Neural progenitor cell (in vitro differentiated cells): ENCODE measurements at regions not wholly inside any gene's neighbourhood (a gene's known extent, or its start where the extent isn't known, plus 50 kb on each side); places are given as distances from the start of the nearest gene placed in this dataset.
"Not testable (repeated sequence)": the region's sequence is repeated elsewhere in the genome, so short reads cannot be mapped to it uniquely, and the experiment has no call there.

Experiments used
- DNase-seq: peaks from one replicate; pipeline ENCODE4 v3.0.0-alpha.2; 2016; ENCODE audit warnings: low spot score
- H2AFZ ChIP-seq: fragments of 200-600 bp; sonication (generic); replicated peaks from 2 replicates; pipeline ENCODE4 v1.6.1; 2016; ENCODE audit warnings: antibody characterized with exemption
- H3F3A ChIP-seq: fragments of 200-600 bp; sonication (generic); 2 replicates; pipeline ENCODE4 v1.6.1; 2016; ENCODE audit warnings: antibody characterized with exemption, low read depth
- H3K27ac ChIP-seq: fragments of 200-600 bp; sonication (generic); 2 replicates; pipeline ENCODE4 v1.5.1; 2016; ENCODE audit warnings: mild to moderate bottlenecking
- H3K27me3 ChIP-seq: fragments of 200-600 bp; sonication (generic); 2 replicates; pipeline ENCODE4 v1.6.1; 2016; ENCODE audit warnings: mild to moderate bottlenecking, moderate library complexity
- H3K36me3 ChIP-seq: fragments of 200-600 bp; sonication (generic); 2 replicates; pipeline ENCODE4 v1.5.1; 2016
- H3K4me1 ChIP-seq: fragments of 200-600 bp; sonication (generic); 2 replicates; pipeline ENCODE4 v1.6.1; 2016; ENCODE audit warnings: mixed run types
- H3K4me2 ChIP-seq: fragments of 200-600 bp; sonication (generic); 2 replicates; pipeline ENCODE4 v1.6.1; 2016
- H3K4me3 ChIP-seq: fragments of 200-600 bp; sonication (generic); 2 replicates; pipeline ENCODE4 v1.5.1; 2016
- H3K79me2 ChIP-seq: fragments of 200-600 bp; sonication (generic); 2 replicates; pipeline ENCODE4 v1.6.1; 2016; ENCODE audit warnings: low read depth
- H3K9ac ChIP-seq: fragments of 200-600 bp; sonication (generic); 2 replicates; pipeline ENCODE4 v1.6.1; 2016
- H3K9me3 ChIP-seq: fragments of 200-600 bp; sonication (generic); 2 replicates; pipeline ENCODE4 v1.5.1; 2016; ENCODE audit warnings: low read depth
- H4K20me1 ChIP-seq: fragments of 200-600 bp; sonication (generic); 2 replicates; pipeline ENCODE4 v1.6.1; 2016; ENCODE audit warnings: low read depth
- H3K27ac Mint-ChIP-seq: 3 replicates; pipeline ENCODE4 v1.8.0; 2021; ENCODE audit warnings: mixed read lengths
- H3K27me3 Mint-ChIP-seq: 2 replicates; pipeline ENCODE4 v1.8.0; 2022; ENCODE audit warnings: low read depth, mild to moderate bottlenecking, inconsistent platforms, moderate library complexity, mixed read lengths; ENCODE audit not compliant: insufficient read depth
- H3K36me3 Mint-ChIP-seq: 3 replicates; pipeline ENCODE4 v1.8.0; 2021; ENCODE audit warnings: mixed read lengths
- H3K4me1 Mint-ChIP-seq: 3 replicates; pipeline ENCODE4 v1.8.0; 2021; ENCODE audit warnings: mixed read lengths
- H3K4me3 Mint-ChIP-seq: 3 replicates; pipeline ENCODE4 v1.8.0; 2021; ENCODE audit warnings: mild to moderate bottlenecking, moderate library complexity, mixed read lengths
- H3K9me3 Mint-ChIP-seq: 3 replicates; pipeline ENCODE4 v1.8.0; 2020; ENCODE audit warnings: mixed read lengths
- EZH2 ChIP-seq: fragments of 200-600 bp; sonication (generic); IDR thresholded peaks from 2 replicates; pipeline ENCODE4 v1.6.1; 2017; ENCODE audit warnings: antibody characterized with exemption, mild to moderate bottlenecking, moderate library complexity
- EZH2phosphoT487 ChIP-seq: fragments of 200-600 bp; sonication (generic); IDR thresholded peaks from 2 replicates; pipeline ENCODE4 v1.6.1; 2017; ENCODE audit warnings: antibody characterized with exemption
- TF ChIP-seq, protein P1 (sequence below): fragments of 200-600 bp; sonication (generic); IDR thresholded peaks from 2 replicates; pipeline ENCODE4 v1.5.1; 2017; ENCODE audit warnings: antibody characterized with exemption, mild to moderate bottlenecking

DNA sequence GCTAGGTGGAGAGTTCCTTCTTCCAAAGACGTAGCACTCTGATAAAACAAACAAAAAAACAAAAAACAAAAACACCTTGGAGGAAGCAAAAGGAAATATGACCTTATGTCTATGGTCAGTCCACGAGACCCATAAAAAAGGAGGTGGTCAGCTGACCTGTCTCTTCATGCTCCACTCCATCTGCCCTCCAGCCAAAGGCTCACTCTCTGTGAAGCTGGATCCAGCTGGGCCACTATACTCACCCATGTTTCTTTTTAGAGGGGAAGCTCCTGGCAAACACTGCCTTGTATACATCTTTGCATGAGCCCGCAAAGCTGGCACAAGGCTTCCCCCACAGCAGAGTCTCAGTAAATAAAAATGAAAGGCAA, 126.1 kb upstream of the CACHD1 start:
- Mint-ChIP-seq H3K4me1 (peaks cover 14% of the 10 kb centered on the region), H3K36me3 (no peaks in the 10 kb centered on the region), H3K4me3 (no peak overlapping the region), H3K27ac (no peak overlapping the region), H3K9me3 (no peaks in the 10 kb centered on the region), H3K27me3 (peaks cover 4% of the 10 kb centered on the region)
- no peak overlapping the region for H3K4me3 ChIP-seq
- no peaks in the 10 kb centered on the region for H3K79me2 ChIP-seq
- no peak overlapping the region for H3K4me2 ChIP-seq
- H3K36me3 ChIP-seq, result no peaks in the 10 kb centered on the region
- no peaks in the 10 kb centered on the region for H3K27me3 ChIP-seq
- no peak overlapping the region for H3K9ac ChIP-seq
- H3K27ac ChIP-seq, result no peak overlapping the region
- no peak overlapping the region for H2AFZ ChIP-seq
- no peaks in the 10 kb centered on the region for H3K9me3 ChIP-seq
- H3K4me1 ChIP-seq, result no peaks in the 10 kb centered on the region
- TF ChIP-seq EZH2phosphoT487 (no peak), EZH2 (no peak)
- TF ChIP-seq, protein P1, sequence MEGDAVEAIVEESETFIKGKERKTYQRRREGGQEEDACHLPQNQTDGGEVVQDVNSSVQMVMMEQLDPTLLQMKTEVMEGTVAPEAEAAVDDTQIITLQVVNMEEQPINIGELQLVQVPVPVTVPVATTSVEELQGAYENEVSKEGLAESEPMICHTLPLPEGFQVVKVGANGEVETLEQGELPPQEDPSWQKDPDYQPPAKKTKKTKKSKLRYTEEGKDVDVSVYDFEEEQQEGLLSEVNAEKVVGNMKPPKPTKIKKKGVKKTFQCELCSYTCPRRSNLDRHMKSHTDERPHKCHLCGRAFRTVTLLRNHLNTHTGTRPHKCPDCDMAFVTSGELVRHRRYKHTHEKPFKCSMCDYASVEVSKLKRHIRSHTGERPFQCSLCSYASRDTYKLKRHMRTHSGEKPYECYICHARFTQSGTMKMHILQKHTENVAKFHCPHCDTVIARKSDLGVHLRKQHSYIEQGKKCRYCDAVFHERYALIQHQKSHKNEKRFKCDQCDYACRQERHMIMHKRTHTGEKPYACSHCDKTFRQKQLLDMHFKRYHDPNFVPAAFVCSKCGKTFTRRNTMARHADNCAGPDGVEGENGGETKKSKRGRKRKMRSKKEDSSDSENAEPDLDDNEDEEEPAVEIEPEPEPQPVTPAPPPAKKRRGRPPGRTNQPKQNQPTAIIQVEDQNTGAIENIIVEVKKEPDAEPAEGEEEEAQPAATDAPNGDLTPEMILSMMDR, result no peak
- H4K20me1 ChIP-seq, result no peaks in the 10 kb centered on the region
- DNase-seq, result no peak
- no peaks in the 10 kb centered on the region for H3F3A ChIP-seq

DNA sequence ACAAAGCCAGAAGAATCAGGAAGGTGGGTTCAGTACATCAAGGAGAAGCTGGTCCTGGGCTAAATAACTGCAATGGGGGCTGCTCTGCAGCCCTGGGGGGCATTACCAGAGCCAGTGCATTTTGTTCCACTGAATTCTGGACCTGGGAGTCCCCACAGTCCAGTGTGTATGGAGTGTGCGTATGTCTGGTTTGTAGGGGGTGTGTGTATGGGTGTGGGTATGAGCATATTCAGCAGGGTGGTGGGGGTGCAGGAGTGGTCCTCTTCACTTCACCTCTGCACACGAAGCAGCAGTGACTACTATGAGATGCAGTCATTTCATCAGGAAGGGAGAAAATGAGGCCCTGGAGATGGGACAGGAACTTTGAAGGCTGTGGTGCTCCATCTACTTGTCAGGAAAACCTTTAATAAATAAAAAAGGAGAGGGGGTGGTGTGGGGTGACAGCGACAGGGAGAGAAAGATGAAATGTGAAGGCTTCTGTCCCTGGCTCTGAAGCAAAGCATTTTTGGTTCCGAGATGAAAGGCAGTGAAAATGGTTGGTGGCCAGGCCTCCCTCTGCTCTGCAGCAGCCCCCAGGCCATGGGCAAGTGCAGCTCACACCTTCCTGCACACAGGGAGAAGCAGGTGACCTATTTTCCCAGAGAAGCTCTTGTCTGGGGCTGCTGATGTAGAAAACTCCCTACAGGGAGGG, 121.5 kb upstream of the CACHD1 start:
- Histone ChIP-seq H3K9me3 (no peaks in the 10 kb centered on the region), H2AFZ (no peak overlapping the region), H3K4me3 (no peak overlapping the region), H3F3A (no peaks in the 10 kb centered on the region), H3K79me2 (no peaks in the 10 kb centered on the region), H4K20me1 (no peaks in the 10 kb centered on the region), H3K27ac (no peak overlapping the region), H3K9ac (no peak overlapping the region), H3K36me3 (no peaks in the 10 kb centered on the region), H3K4me2 (no peak overlapping the region), H3K27me3 (no peaks in the 10 kb centered on the region), H3K4me1 (no peaks in the 10 kb centered on the region)
- H3K4me1 Mint-ChIP-seq, result peaks cover 14% of the 10 kb centered on the region
- no peaks in the 10 kb centered on the region for H3K36me3 Mint-ChIP-seq
- no peaks in the 10 kb centered on the region for H3K27me3 Mint-ChIP-seq
- no peak overlapping the region for H3K27ac Mint-ChIP-seq
- DNase-seq, result no peak
- H3K4me3 Mint-ChIP-seq, result no peak overlapping the region
- H3K9me3 Mint-ChIP-seq, result no peaks in the 10 kb centered on the region
- TF ChIP-seq, protein P1, result no peak
- TF ChIP-seq EZH2 (no peak), EZH2phosphoT487 (no peak)

DNA sequence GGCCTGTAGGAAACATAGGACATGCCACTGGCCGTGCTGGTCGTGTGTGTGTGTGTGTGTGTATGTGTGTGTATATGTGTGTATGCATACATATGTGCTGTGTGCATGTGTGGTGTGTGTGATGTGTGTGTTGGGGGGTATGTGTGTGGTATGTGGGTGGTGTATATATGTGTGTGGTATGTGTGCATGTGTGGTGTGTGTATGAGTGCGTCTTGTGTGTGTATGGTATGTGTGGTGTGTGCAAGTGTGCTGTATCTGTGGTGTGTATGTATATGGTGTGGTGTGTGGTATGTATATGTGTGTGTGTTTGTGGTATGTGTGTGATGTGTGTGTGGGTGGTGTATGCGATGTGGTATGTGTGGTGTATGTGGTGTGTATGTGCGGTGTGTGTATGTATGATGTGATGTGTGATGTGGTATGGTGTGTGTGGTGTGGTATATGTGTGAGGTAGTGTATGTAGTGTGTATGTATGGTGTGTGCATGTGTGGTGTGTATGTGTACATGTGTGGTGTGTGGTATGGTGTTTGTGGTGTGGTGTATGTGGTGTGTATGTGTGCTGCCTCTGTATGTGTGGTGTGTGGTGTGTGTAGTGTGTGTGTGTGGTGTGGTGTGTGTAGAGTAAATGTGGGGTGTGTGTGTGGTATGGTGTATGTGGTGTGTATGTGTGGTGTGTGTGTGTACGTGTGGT, 120.8 kb upstream of the CACHD1 start:
- DNase-seq, result no peak
- TF ChIP-seq, protein P1, result no peak
- TF ChIP-seq EZH2phosphoT487 (no peak), EZH2 (no peak)
- peaks cover 9% of the 10 kb centered on the region for H3K4me1 Mint-ChIP-seq
- Histone ChIP-seq H3K36me3 (no peaks in the 10 kb centered on the region), H3K4me2 (no peak overlapping the region), H3K4me3 (no peak overlapping the region), H3F3A (no peaks in the 10 kb centered on the region), H3K4me1 (no peaks in the 10 kb centered on the region), H3K79me2 (no peaks in the 10 kb centered on the region), H3K27ac (no peak overlapping the region), H3K27me3 (no peaks in the 10 kb centered on the region), H4K20me1 (no peaks in the 10 kb centered on the region), H3K9ac (no peak overlapping the region), H3K9me3 (no peaks in the 10 kb centered on the region), H2AFZ (no peak overlapping the region)
- H3K36me3 Mint-ChIP-seq, result no peaks in the 10 kb centered on the region
- no peak overlapping the region for H3K4me3 Mint-ChIP-seq
- H3K27me3 Mint-ChIP-seq, result peaks cover 2% of the 10 kb centered on the region
- H3K9me3 Mint-ChIP-seq, result no peaks in the 10 kb centered on the region
- no peak overlapping the region for H3K27ac Mint-ChIP-seq

DNA sequence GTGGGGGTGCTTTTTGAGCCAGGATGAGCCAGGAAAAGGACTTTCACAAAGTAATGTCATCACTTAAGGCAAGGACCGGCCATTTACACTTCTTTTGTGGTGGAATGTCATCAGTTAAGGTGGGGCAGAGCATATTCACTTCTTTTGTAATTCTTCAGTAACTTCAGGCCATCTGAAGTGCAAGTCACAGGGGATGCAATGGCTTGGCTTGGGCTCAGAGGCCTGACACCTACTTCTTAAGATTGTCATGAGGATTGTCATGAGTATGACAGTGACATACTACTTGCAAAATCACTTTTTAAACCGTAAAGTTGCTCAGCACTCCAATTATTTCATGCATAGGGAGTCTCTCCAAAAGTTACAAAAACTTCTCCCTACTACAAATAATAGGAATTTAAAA, 114.4 kb upstream of the CACHD1 start:
- not testable (repeated sequence) for DNase-seq, H3K4me2 ChIP-seq, H3K9ac ChIP-seq, H4K20me1 ChIP-seq, H3K27ac ChIP-seq, H3K27me3 Mint-ChIP-seq, H3K4me3 Mint-ChIP-seq, H3F3A ChIP-seq, H3K4me3 ChIP-seq, H3K79me2 ChIP-seq, H2AFZ ChIP-seq, H3K36me3 Mint-ChIP-seq, H3K36me3 ChIP-seq, H3K27ac Mint-ChIP-seq, H3K9me3 ChIP-seq, H3K9me3 Mint-ChIP-seq
- Histone ChIP-seq H3K4me1 (peaks cover 14% of the 10 kb centered on the region), H3K27me3 (peaks cover 20% of the 10 kb centered on the region)
- H3K4me1 Mint-ChIP-seq, result peaks cover 23% of the 10 kb centered on the region
